ENCODE measurements at regions not wholly inside any gene's neighbourhood (a gene's known extent, or its start where the extent isn't known, plus 50 kb on each side); places are given as distances from the start of the nearest gene placed in this dataset.

DNA sequence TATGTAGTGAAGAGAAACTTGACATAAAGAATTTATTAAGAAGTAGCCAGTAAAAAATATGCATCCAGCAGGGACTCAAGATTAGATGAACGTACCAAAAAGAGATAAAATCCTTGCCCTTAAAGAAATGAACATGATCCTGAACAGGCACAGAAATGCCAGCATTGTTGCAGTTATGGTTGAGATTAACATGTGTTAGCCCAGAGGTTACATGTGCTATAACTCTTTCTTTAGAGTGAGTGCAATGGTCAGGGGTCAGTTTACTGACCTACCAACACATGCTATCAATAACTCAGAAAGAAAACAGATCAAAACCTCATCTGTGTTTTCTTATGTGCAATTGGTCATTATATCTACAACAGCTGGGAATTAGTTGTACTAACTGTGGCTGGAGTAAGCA, 166.1 kb upstream of the NDST3 start:
- DNase-seq: no peak
- no peak overlapping the region for H3K27ac ChIP-seq
- ATAC-seq (ENCODE audit: low FRiP score in 2 of 2): no peak
- H3K27me3 ChIP-seq: no peaks in the 10 kb centered on the region
- TF ChIP-seq, protein P1, sequence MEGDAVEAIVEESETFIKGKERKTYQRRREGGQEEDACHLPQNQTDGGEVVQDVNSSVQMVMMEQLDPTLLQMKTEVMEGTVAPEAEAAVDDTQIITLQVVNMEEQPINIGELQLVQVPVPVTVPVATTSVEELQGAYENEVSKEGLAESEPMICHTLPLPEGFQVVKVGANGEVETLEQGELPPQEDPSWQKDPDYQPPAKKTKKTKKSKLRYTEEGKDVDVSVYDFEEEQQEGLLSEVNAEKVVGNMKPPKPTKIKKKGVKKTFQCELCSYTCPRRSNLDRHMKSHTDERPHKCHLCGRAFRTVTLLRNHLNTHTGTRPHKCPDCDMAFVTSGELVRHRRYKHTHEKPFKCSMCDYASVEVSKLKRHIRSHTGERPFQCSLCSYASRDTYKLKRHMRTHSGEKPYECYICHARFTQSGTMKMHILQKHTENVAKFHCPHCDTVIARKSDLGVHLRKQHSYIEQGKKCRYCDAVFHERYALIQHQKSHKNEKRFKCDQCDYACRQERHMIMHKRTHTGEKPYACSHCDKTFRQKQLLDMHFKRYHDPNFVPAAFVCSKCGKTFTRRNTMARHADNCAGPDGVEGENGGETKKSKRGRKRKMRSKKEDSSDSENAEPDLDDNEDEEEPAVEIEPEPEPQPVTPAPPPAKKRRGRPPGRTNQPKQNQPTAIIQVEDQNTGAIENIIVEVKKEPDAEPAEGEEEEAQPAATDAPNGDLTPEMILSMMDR (IDR thresholded peaks at IDR 0.05): no peak
- no peak for TF ChIP-seq EP300 (IDR thresholded peaks at IDR 0.05)
- no peak for TF ChIP-seq POLR2A (IDR thresholded peaks at IDR 0.05)
- no peak for TF ChIP-seq POLR2AphosphoS5 (IDR thresholded peaks at IDR 0.05)
- H3K36me3 ChIP-seq: no peaks in the 10 kb centered on the region
- H3K9me3 ChIP-seq: no peaks in the 10 kb centered on the region
- no peak overlapping the region for H3K4me3 ChIP-seq
- WGBS, 2 donors: 56 to 59% methylated on average over 1 of the region's 1 CpG
- no peaks in the 10 kb centered on the region for H3K4me1 ChIP-seq

DNA sequence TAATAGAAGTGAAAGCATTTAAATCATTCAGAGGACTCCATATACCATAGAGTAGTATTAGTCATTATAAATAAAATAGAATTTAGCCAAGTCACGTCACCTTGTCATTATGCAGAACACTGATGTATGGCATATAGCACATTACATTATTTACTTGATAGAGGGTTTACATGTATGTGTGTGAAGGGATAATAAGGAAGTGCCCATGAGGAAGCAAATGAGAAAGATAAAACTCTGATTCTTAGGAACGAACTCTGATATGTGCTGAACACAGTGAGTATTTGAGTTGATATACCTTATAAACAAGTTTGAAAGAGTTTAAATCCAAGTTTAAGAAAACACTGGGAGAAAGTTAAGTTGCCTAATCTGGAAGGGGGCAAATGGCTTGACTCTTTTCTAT, 160.5 kb upstream of the NDST3 start:
- Histone ChIP-seq H3K4me3 (no peak overlapping the region), H3K27ac (no peak overlapping the region), H3K4me1 (no peaks in the 10 kb centered on the region), H3K36me3 (no peaks in the 10 kb centered on the region), H3K27me3 (no peaks in the 10 kb centered on the region), H3K9me3 (no peaks in the 10 kb centered on the region)
- ATAC-seq (ENCODE audit: low FRiP score in 2 of 2) (no peak), DNase-seq (no peak)
- WGBS, 2 donors: 79 to 91% methylated on average over 2 of the region's 2 CpGs
- TF ChIP-seq POLR2A (IDR thresholded peaks at IDR 0.05): no peak

DNA sequence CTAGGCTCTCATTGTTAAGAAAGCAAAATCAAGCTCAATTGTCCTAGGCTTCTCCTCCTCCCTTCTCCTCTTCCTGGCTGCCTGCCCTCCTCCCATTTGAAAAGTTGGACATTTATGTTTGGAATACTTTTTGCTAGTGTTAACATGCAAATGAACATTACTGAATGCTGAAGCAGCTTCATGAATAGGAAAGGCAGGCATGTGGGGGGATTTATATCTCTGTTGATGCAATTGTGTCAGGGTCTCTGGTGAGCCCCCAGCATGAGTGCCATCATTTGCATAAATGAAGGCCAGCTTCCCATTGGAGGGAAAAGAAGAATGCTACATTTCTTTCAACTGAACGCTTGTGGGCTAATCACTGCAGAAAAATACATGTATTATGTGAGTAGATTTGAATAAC, 160.1 kb upstream of the NDST3 start:
- DNase-seq (no peak), ATAC-seq (ENCODE audit: low FRiP score in 2 of 2) (no peak)
- no peaks in the 10 kb centered on the region for H3K9me3 ChIP-seq
- H3K27me3 ChIP-seq: no peaks in the 10 kb centered on the region
- TF ChIP-seq, protein P1 (IDR thresholded peaks at IDR 0.05): no peak
- TF ChIP-seq POLR2AphosphoS5 (IDR thresholded peaks at IDR 0.05) (no peak), POLR2A (IDR thresholded peaks at IDR 0.05) (no peak), EP300 (IDR thresholded peaks at IDR 0.05) (no peak)
- no peak overlapping the region for H3K27ac ChIP-seq
- 67 to 77% methylated on average over 1 of the region's 1 CpG for WGBS, 2 donors
- H3K4me3 ChIP-seq: no peak overlapping the region
- H3K36me3 ChIP-seq: no peaks in the 10 kb centered on the region
- no peaks in the 10 kb centered on the region for H3K4me1 ChIP-seq

DNA sequence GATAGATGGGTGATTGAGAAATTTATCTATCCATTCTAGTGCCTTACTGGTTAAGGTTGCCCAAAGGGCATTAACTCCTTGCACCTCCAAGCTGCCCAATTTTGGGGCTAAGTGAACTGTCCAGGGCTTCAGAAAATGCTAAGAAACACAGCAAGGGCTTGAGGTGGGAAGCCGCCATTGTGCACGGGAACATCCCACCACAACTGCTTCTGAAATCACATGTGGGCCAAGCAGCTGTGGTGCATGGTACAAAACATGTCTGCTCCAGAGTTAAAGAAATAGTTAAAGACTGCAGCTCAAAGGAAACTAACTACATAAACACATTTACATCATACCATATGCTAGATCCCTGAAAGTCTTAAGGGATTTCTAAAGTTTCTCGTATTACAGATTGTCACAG, 144.3 kb upstream of the NDST3 start:
- 86 to 95% methylated on average over 3 of the region's 3 CpGs for WGBS, 2 donors
- Histone ChIP-seq H3K4me1 (no peaks in the 10 kb centered on the region), H3K27ac (no peak overlapping the region), H3K4me3 (no peak overlapping the region), H3K9me3 (no peaks in the 10 kb centered on the region), H3K36me3 (no peaks in the 10 kb centered on the region), H3K27me3 (no peaks in the 10 kb centered on the region)
- no peak for DNase-seq
- TF ChIP-seq EP300 (IDR thresholded peaks at IDR 0.05): no peak
- no peak for TF ChIP-seq POLR2AphosphoS5 (IDR thresholded peaks at IDR 0.05)
- no peak for TF ChIP-seq POLR2A (IDR thresholded peaks at IDR 0.05)
- TF ChIP-seq, protein P1 (IDR thresholded peaks at IDR 0.05): no peak
- ATAC-seq (ENCODE audit: low FRiP score in 2 of 2): no peak

DNA sequence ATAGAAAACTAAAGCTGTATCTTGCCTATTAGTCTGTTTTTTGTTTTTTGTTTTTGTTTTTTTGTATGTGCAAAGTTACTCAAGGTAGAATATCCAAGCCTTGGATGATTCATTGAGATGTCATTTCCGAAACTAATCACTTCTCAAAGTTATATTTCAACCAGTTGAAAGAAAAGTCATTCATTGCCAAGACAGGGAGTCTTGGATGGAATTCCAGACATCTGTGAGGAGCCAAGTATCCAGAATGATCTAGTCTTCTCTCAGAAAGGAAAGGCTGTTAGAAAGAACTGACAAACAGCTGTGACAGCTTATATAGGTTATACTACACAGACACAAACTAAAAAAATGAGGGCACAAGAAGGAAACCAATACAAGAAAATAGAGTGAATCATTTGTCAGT, 141.1 kb upstream of the NDST3 start:
- Histone ChIP-seq H3K4me3 (no peak overlapping the region), H3K4me1 (no peaks in the 10 kb centered on the region), H3K27ac (no peak overlapping the region), H3K36me3 (no peaks in the 10 kb centered on the region), H3K27me3 (no peaks in the 10 kb centered on the region), H3K9me3 (peaks cover 0 to 4% (median 0%) of the 10 kb centered on the region in 4 donors)
- TF ChIP-seq POLR2A (IDR thresholded peaks at IDR 0.05): no peak
- TF ChIP-seq POLR2AphosphoS5 (IDR thresholded peaks at IDR 0.05): no peak
- TF ChIP-seq, protein P1 (IDR thresholded peaks at IDR 0.05): no peak
- TF ChIP-seq EP300 (IDR thresholded peaks at IDR 0.05): no peak
- 62 to 64% methylated on average over 1 of the region's 1 CpG for WGBS, 2 donors
- DNase-seq (no peak), ATAC-seq (ENCODE audit: low FRiP score in 2 of 2) (no peak)
